GM23248 (cell line): ENCODE measurements at regions not wholly inside any gene's neighbourhood (a gene's known extent, or its start where the extent isn't known, plus 50 kb on each side); places are given as distances from the start of the nearest gene placed in this dataset.

Experiments used
- DNase-seq: peaks from one replicate; pipeline ENCODE4 v3.0.0-alpha.2; 2015
- H2AFZ ChIP-seq: fragments of 200-600 bp; sonication (generic); 2 replicates; pipeline ENCODE4 v1.6.1; 2016; ENCODE audit warnings: antibody characterized with exemption
- H3F3A ChIP-seq: fragments of 200-600 bp; sonication (generic); 2 replicates; pipeline ENCODE4 v1.6.1; 2016; ENCODE audit warnings: mild to moderate bottlenecking, antibody characterized with exemption, mixed run types; ENCODE audit not compliant: insufficient read depth
- H3K27ac ChIP-seq: fragments of 200-600 bp; sonication (generic); 2 replicates; pipeline ENCODE4 v1.5.1; 2016; ENCODE audit warnings: mild to moderate bottlenecking
- H3K27me3 ChIP-seq: fragments of 200-600 bp; sonication (generic); replicated peaks from 2 replicates; pipeline ENCODE4 v1.6.1; 2016; ENCODE audit warnings: mild to moderate bottlenecking; ENCODE audit not compliant: insufficient read depth
- H3K36me3 ChIP-seq: fragments of 200-600 bp; sonication (generic); 2 replicates; pipeline ENCODE4 v1.6.1; 2016; ENCODE audit warnings: low read depth, mild to moderate bottlenecking
- H3K4me1 ChIP-seq: fragments of 200-600 bp; sonication (generic); 2 replicates; pipeline ENCODE4 v1.6.1; 2016; ENCODE audit warnings: mild to moderate bottlenecking; ENCODE audit not compliant: insufficient read depth
- H3K4me2 ChIP-seq: fragments of 200-600 bp; sonication (generic); one replicate; pipeline ENCODE4 v1.6.1; 2016; ENCODE audit warnings: mild to moderate bottlenecking; ENCODE audit not compliant: unreplicated experiment
- H3K4me3 ChIP-seq: fragments of 200-600 bp; sonication (generic); 2 replicates; pipeline ENCODE4 v1.5.1; 2016; ENCODE audit warnings: mild to moderate bottlenecking
- H3K79me2 ChIP-seq: fragments of 200-600 bp; sonication (generic); 2 replicates; pipeline ENCODE4 v1.6.1; 2016; ENCODE audit warnings: mild to moderate bottlenecking; ENCODE audit not compliant: insufficient read depth
- H3K9ac ChIP-seq: fragments of 200-600 bp; sonication (generic); 2 replicates; pipeline ENCODE4 v1.6.1; 2016; ENCODE audit warnings: mild to moderate bottlenecking
- H3K9me2 ChIP-seq: fragments of 200-600 bp; sonication (generic); 2 replicates; pipeline ENCODE4 v1.6.1; 2016; ENCODE audit warnings: mixed run types, mild to moderate bottlenecking, moderate library complexity; ENCODE audit not compliant: insufficient read depth
- H3K9me3 ChIP-seq: fragments of 200-600 bp; sonication (generic); one replicate; pipeline ENCODE4 v1.6.1; 2017; ENCODE audit warnings: low read depth
- H4K20me1 ChIP-seq: fragments of 200-600 bp; sonication (generic); 2 replicates; pipeline ENCODE4 v1.6.0; 2016; ENCODE audit not compliant: insufficient read depth
- EZH2 ChIP-seq: fragments of 200-600 bp; sonication (generic); IDR thresholded peaks from 2 replicates; pipeline ENCODE4 v1.6.1; 2018; ENCODE audit warnings: antibody characterized with exemption, mild to moderate bottlenecking; ENCODE audit not compliant: insufficient read depth, poor library complexity, severe bottlenecking
- EZH2phosphoT487 ChIP-seq: fragments of 200-600 bp; sonication (generic); IDR thresholded peaks from 2 replicates; pipeline ENCODE4 v1.6.1; 2018; ENCODE audit warnings: antibody characterized with exemption, moderate library complexity, mild to moderate bottlenecking, low read depth; ENCODE audit not compliant: insufficient read depth
- WGBS, 2 experiments: methylation state at CpG; one replicate each; pipeline ENCODE4 v1.1.6; 2015 to 2017; ENCODE audit warnings: low lambda C conversion rate in 2 of 2, low coverage in 1 of 2; ENCODE audit errors: missing lambda C conversion rate in 2 of 2; 5-methylcytosine and 5-hydroxymethylcytosine counted together
- in situ Hi-C: fragments of 300-500 bp; cut with MboI; formaldehyde crosslinking; loops from 2 replicates; pipeline ENCODE4 v1.15.0; 2020

DNA sequence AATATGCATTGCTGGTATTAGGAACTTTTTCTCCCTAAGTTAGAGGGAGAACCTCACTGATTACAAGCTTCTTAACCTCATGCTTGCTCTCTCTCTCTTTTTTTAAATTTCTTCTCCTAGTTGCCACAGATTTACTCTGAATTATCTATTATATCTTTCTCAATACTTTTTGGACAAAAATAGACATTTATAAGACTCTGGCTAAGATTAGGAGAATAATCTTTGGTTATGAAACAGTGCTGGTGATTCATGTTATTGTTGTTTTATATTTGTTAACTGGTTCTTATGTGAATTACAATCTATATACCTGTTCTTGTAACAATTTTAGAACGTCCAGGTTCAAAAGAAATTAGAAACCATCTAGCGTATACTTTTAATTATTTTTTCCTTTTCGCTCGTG, 187.8 kb downstream of the OGFRL1 start:
- Histone ChIP-seq H3K9me2 (no peaks in the 10 kb centered on the region), H3K9ac (no peak overlapping the region), H3K36me3 (no peaks in the 10 kb centered on the region), H3K79me2 (no peaks in the 10 kb centered on the region), H3K4me1 (peaks cover 61% of the 10 kb centered on the region), H3K9me3 (no peaks in the 10 kb centered on the region), H3K27me3 (no peaks in the 10 kb centered on the region), H3K4me2 (no peak overlapping the region), H3F3A (peaks cover 34% of the 10 kb centered on the region), H3K4me3 (no peak overlapping the region), H2AFZ (0 out of 2 replicates have a peak overlapping the region, but pooled peaks have one; percentile 19), H3K27ac (no peak overlapping the region), H4K20me1 (no peaks in the 10 kb centered on the region)
- no peak for TF ChIP-seq EZH2
- no peak for TF ChIP-seq EZH2phosphoT487
- in situ Hi-C loops: no loop called here
- WGBS, 2 experiments: 94 to 99% methylated on average over 4 of the region's 4 CpGs
- peak; percentile 17 for DNase-seq

GRCh38 chr6:71476872-71477271, 188.3 kb downstream of the OGFRL1 start:
- WGBS, 2 experiments: 76 to 79% methylated on average over 2 of the region's 2 CpGs
- H3K9me2 ChIP-seq: no peaks in the 10 kb centered on the region
- H3K79me2 ChIP-seq: no peaks in the 10 kb centered on the region
- H3K9ac ChIP-seq: no peak overlapping the region
- no peaks in the 10 kb centered on the region for H3K36me3 ChIP-seq
- H3K27ac ChIP-seq: no peak overlapping the region
- DNase-seq: no peak
- no peaks in the 10 kb centered on the region for H4K20me1 ChIP-seq
- in situ Hi-C loops: no loop called here
- no peaks in the 10 kb centered on the region for H3K27me3 ChIP-seq
- H3K4me3 ChIP-seq: no peak overlapping the region
- no peaks in the 10 kb centered on the region for H3K9me3 ChIP-seq
- H2AFZ ChIP-seq: no peak overlapping the region
- TF ChIP-seq EZH2 (no peak), EZH2phosphoT487 (no peak)
- H3K4me2 ChIP-seq: no peak overlapping the region
- peaks cover 34% of the 10 kb centered on the region for H3F3A ChIP-seq
- H3K4me1 ChIP-seq: peaks cover 66% of the 10 kb centered on the region

DNA sequence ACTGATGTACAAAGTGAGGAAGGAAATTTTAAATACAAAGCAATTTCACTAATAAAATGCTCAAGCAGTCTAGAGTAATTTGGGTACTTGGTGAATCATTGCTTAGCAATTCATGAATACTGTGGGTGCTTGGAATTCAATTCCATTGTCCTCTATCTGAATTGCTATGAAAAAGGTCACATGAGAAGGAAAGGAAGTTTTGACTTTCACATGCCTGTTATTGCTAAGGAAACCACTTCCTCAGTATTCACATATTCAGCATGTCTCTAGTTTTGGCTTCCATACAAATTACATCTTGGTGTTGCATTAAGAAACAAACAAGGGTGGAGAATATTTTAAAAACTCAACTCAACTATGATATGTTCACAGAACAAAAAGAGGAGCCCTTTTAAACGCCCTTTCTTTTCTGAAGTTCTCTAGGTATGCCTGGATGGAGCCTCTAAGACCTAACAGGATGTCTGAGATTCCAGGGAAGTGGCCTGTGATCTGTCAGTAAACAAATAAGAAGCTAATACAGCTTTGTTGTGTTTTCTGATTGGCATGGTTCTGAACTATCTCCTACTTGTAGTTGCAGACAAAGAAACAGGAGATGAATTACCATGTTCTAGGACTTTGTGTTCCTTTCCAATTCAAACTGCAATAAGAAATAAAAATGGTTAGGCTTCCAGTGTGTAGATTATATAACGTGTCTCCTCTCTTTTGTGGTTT, 190.4 kb downstream of the OGFRL1 start:
- Histone ChIP-seq H3K4me1 (peaks cover 68% of the 10 kb centered on the region), H3K4me3 (peak overlapping the region; percentile 49)
- 17 to 23% methylated on average over 2 of the region's 2 CpGs for WGBS, 2 experiments

GRCh38 chr6:71480577-71480976, 192.0 kb downstream of the OGFRL1 start:
- DNase-seq: no peak
- Histone ChIP-seq H3K27ac (no peak overlapping the region), H3K36me3 (no peaks in the 10 kb centered on the region), H3K27me3 (no peaks in the 10 kb centered on the region), H3K4me2 (no peak overlapping the region), H3F3A (peaks cover 34% of the 10 kb centered on the region), H3K4me3 (no peak overlapping the region), H3K79me2 (no peaks in the 10 kb centered on the region), H3K9me3 (no peaks in the 10 kb centered on the region), H4K20me1 (no peaks in the 10 kb centered on the region), H3K9ac (no peak overlapping the region), H2AFZ (peak overlapping the region; percentile 21; the same call in 1 of the 2 replicates), H3K9me2 (no peaks in the 10 kb centered on the region), H3K4me1 (peaks cover 64% of the 10 kb centered on the region)
- 68 to 76% methylated on average over 1 of the region's 1 CpG for WGBS, 2 experiments
- in situ Hi-C loops: no loop called here
- no peak for TF ChIP-seq EZH2phosphoT487
- TF ChIP-seq EZH2: no peak

More for the DNA sequence above, 190.4 kb downstream of the OGFRL1 start:
- Histone ChIP-seq H2AFZ (peak overlapping the region; percentile 30), H3F3A (peaks cover 34% of the 10 kb centered on the region), H3K4me2 (peak overlapping the region; percentile 69), H3K79me2 (no peaks in the 10 kb centered on the region), H3K9ac (peak overlapping the region; percentile 37), H3K27ac (peak overlapping the region; percentile 79), H3K27me3 (no peaks in the 10 kb centered on the region), H3K9me3 (no peaks in the 10 kb centered on the region), H3K36me3 (no peaks in the 10 kb centered on the region), H3K9me2 (no peaks in the 10 kb centered on the region), H4K20me1 (no peaks in the 10 kb centered on the region)
- TF ChIP-seq EZH2phosphoT487 (no peak), EZH2 (no peak)
- in situ Hi-C loops: no loop called here
- peak; percentile 88 for DNase-seq
